Fibroblast of the conjunctiva (primary cell): ENCODE measurements at regions not wholly inside any gene's neighbourhood (a gene's known extent, or its start where the extent isn't known, plus 50 kb on each side); places are given as distances from the start of the nearest gene placed in this dataset.
A peak's percentile ranks its signal among the peaks of the same experiment; 100 is the strongest.

Experiments
- DNase-seq: peaks from one replicate; pipeline ENCODE4 v3.0.0-alpha.2; 2010; ENCODE audit warnings: low read depth

- DNase-seq: no peak
These were observed 154.9 kb downstream of the RASSF9 start for GRCh38 chr12:85681333-85681732.

- no peak for DNase-seq
These were observed 153.2 kb downstream of the RASSF9 start for GRCh38 chr12:85683051-85683450.

- DNase-seq: no peak
These were observed 147.4 kb downstream of the RASSF9 start for GRCh38 chr12:85688837-85689236.

- DNase-seq: no peak
These were observed 146.1 kb downstream of the RASSF9 start for GRCh38 chr12:85690146-85690545.

GRCh38 chr12:85693093-85693665 is 143.0 kb downstream of the RASSF9 start:
- no peak for DNase-seq

GRCh38 chr12:85695097-85695715 is 141.0 kb downstream of the RASSF9 start:
- no peak for DNase-seq

GRCh38 chr12:85697003-85697402 is 139.2 kb downstream of the RASSF9 start:
- DNase-seq: no peak

GRCh38 chr12:85698937-85699336 is 137.3 kb downstream of the RASSF9 start:
- DNase-seq: no peak

GRCh38 chr12:85708775-85709174 is 127.4 kb downstream of the RASSF9 start:
- DNase-seq: no peak

- no peak for DNase-seq
These were observed 124.3 kb downstream of the RASSF9 start for GRCh38 chr12:85711735-85712390.

GRCh38 chr12:85713373-85713772 is 122.8 kb downstream of the RASSF9 start:
- DNase-seq: peak; percentile 52

GRCh38 chr12:85714425-85714824 is 121.8 kb downstream of the RASSF9 start:
- DNase-seq: no peak

- no peak for DNase-seq
These were observed 115.7 kb downstream of the RASSF9 start for GRCh38 chr12:85720308-85721033.

GRCh38 chr12:85725991-85726390 is 110.2 kb downstream of the RASSF9 start:
- no peak for DNase-seq

GRCh38 chr12:85733221-85733840 is 102.9 kb downstream of the RASSF9 start:
- DNase-seq: no peak

- no peak for DNase-seq
These were observed 102.2 kb downstream of the RASSF9 start for GRCh38 chr12:85733984-85734383.

- DNase-seq: peak; percentile 50
These were observed 96.0 kb downstream of the RASSF9 start for GRCh38 chr12:85740186-85740585.

- DNase-seq: no peak
These were observed 95.2 kb downstream of the RASSF9 start for GRCh38 chr12:85741046-85741445.

GRCh38 chr12:85747941-85748495 is 88.2 kb downstream of the RASSF9 start:
- DNase-seq: no peak
